ENCODE measurements at regions not wholly inside any gene's neighbourhood (a gene's known extent, or its start where the extent isn't known, plus 50 kb on each side); places are given as distances from the start of the nearest gene placed in this dataset.

- DNase-seq: no peak
These were observed 52.7 kb upstream of the ALK start for GRCh38 chr2:29974086-29974485.

GRCh38 chr2:29977284-29977683, 55.9 kb upstream of the ALK start:
- DNase-seq: no peak

DNA sequence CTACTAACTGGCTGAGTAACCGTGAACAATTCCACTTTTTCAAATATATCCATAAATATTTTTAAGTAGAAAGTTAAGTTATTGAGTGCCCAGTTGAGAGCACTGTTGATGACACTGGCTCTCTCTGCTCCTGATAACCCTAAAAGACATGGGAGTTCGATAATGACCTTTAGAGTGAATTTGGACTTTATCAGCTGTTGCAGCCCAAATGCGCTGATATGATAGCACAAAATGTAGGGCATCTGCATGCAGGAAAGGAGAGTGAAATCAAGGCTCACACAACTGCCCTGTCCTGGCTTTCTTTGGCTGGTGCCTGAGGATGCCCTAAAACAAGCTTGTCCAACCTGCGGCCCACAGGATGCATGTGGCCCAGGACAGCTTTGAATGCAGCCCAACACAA, 60.0 kb upstream of the ALK start:
- DNase-seq: no peak

DNA sequence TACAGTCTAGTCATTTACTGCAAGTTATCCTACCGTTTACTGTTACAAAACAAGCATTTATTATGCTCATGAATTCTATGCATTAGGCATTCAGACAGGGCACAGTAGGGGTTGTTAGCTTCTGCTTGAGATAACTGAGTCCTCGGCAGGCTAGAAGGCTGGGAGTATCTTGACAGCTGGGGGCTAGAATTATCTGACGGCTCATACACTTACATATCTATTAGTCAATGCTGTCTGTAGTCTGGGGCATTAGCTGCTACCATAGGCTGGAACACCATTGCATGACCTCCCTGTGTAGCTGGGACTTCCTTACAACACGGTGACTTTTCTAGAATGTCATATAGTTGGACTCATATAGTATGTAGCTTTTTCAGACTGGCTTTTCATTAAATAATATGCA, 61.9 kb upstream of the ALK start:
- no peak for DNase-seq

DNA sequence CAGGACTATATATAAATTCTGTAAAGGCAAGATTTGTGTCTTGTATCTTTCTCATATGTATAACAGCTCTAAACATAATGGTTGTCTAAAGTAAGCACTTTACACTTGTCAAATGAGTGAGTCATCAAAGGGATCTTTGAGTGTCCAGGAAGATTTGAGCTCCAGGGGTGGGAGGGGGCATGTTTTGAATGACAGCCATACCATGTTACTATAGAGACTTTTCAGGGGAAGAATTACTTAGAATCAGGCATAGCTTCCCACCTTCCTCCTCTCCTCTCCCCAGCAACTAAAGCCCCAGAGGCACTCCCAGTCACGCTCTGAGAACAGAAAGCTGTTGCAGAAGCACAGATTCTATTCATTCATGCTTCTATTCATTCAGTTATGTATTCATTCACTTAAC, 65.8 kb upstream of the ALK start:
- no peak for DNase-seq

- DNase-seq: no peak
These were observed 68.7 kb upstream of the ALK start for GRCh38 chr2:29990129-29990528.

GRCh38 chr2:29991086-29991485, 69.7 kb upstream of the ALK start:
- no peak for DNase-seq

- no peak for DNase-seq
These were observed 73.9 kb upstream of the ALK start for GRCh38 chr2:29995241-29995640.

DNA sequence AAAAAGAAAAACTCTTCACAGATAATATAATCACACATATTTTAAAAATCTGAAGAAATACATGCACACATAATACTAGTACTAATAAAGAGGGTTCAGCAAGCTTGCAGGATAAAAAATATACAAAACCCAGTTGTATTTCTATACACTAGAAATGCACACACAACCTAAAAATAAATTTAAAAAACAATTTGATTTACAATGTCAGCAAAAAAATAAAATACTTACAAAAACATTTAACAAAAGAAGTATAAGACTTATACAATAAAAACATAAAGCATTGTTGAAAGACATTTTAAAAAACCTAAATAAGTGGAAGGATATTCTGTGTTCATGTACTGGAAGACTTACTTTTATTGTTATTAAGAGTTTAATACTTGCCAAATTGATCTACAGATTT, 81.7 kb upstream of the ALK start:
- DNase-seq: no peak

DNA sequence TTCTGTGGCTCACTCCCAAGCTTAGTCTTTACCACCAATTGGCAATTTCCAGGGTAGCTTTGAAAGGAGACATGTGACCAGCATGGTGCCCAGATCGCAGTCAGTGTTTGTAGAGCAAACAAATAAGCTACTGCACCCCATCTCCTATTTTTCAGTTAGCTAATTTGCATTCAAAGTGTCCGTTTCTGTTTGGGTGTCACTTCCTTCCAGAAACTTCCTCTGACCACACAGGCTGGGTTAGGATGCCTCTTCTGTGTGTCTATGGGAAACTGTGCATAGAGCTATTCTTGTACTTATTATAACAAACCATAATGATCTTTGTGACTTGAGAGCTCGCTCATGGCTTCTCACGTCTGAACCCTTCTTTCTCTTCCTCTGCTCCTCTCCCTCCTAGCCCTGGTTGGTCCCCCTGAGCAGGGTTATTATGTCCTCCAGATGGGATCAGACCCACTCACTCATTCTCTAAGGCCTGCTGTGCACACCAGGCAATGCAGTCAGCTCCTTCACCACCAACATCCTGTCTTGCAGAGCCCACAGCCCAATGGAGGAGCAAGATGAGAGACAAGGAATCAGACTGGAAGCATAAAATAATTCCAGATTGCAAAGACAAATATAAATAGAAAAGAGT, 101.2 kb upstream of the ALK start:
- DNase-seq: no peak

DNA sequence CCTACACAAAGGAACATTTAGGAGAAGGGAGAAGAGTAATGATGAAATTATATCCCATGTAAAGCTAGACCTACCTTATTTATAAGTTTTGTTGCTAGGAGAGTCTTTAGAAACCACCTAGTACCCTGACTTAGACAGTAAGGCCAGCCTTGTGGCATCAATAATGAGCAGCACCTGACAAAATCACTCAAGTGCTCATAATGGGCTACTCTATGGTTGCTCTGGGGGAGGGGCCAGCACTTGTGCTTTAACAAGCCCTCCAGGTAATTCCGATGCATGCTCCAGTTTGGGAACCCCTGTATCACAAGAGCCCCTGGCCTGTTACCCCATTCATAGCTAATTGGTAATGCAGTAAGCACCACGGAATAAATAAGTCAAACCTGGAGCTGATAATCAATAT, 102.9 kb upstream of the ALK start:
- DNase-seq: no peak

- peak; percentile 37 to 38 for DNase-seq
These were observed 105.0 kb upstream of the ALK start for GRCh38 chr2:30026091-30027055.

GRCh38 chr2:30029804-30030203, 108.4 kb upstream of the ALK start:
- no peak for DNase-seq

DNA sequence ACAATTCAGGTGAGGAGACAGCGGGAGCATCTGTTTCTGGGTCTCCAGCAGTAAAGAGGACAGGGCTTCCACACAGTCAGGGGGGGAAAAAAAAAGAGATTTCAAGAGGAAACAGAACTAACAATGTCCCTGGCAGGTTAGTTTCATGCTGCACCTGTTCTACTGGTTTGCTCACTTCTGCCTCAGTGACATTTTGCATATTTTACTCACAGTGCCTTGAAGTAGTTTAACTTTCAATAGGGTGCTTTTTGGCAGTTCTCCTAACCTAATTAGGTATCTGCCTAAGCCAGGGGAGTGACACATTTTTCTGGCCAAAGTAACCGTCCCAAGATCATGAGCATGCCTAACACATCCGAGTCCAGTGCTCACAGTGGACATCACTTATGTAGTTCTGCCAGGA, 109.0 kb upstream of the ALK start:
- no peak for DNase-seq

DNA sequence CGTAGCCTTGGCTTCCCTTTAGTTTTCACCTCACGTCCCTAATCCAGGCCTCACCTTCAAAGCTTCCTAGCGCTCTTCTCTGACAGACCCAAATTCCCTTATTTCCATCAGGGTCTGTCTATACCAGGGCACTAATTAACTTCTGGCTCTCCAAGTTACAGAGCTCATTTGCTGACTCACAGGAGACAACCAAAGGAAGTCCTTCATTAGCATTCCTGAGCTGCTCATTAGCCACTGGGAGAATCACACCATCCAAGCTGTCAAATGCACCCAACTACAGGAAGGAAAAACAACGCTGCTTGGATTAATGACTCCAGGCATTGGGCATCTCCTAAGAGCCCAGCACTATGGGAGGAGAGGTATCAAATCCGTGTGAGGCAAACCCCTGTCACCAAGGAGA, 109.8 kb upstream of the ALK start:
- no peak for DNase-seq

GRCh38 chr2:30034052-30034775, 112.6 kb upstream of the YPEL5 start:
- DNase-seq: no peak

DNA sequence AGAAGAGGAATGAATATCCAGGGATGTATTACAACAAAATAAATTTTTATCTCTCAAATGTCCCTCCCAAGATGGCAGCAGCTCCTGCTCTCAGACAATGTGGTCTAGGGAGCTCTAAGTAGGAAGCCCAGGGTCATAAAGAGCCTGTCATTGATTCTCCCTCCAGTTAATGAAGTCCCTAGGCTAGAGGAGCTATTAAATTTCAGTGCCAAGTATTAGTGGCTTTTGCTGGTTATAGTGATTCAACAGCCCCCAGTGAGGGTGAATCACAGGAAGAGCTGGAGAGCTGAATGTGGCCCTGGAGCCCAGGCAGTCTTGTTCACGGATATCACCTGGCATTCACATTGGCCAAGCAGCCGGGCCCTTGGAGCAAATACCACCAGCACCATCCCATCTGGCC, 109.8 kb upstream of the YPEL5 start:
- DNase-seq: no peak

DNA sequence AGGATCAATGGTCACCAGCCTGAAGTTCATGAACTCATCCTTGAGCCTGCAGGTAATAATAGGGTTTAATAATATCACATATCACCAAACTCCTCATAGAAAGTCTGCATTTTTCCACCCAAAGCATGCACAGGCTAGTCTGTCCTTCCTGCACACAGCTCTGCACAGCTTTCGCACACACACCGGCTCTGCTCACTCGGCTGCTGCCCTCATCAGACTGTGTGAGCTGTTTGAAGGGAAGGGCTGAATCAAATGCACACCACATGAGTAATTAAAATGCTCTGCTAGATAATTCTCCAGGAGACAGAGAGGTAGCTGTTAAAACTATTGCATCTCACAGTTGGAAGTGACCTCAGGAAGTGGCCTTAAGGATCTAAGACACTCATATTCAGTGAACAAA, 108.4 kb upstream of the YPEL5 start:
- DNase-seq: no peak

- no peak for DNase-seq
These were observed 107.7 kb upstream of the YPEL5 start for GRCh38 chr2:30039101-30039500.

GRCh38 chr2:30040147-30040546, 106.7 kb upstream of the YPEL5 start:
- no peak for DNase-seq

DNA sequence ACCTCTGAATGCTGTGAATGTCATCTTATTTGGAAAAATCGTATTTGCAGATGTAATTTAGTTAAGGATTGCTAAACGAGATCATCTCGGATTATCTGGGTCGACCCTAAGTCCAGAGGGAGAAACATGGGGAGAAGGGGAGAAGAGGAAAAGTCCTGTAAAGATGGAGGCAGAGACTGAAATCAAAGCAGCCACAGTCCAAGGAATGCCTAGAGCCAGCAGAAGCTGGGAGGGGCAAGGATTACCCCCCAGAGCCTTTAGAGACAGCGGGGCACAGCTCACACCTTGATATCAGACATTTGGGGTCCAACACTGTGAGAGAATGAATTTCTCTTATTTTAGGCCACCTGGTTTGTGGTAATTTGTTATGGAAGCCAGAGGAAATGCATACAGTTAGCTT, 104.9 kb upstream of the YPEL5 start:
- no peak for DNase-seq

- no peak for DNase-seq
These were observed 100.4 kb upstream of the YPEL5 start for GRCh38 chr2:30046396-30046795.

DNA sequence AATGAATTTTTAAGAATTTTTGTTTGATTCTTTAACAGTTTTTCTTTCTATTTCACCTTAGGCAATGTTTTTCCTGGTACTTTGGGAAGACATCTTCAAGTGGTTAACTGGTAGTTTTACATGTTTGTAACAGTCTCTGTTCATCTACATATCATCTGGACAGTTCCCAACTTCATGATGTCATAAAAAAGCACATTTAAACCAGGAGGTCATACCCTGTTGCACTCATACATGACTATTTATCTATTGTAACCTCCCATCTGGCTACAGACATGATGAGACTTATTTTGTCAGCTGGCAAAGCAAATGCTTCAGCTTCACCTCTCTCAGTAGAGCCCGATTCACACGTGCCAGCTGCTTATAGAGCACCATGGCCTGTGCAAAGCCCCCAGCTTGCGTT, 99.8 kb upstream of the YPEL5 start:
- no peak for DNase-seq

DNA sequence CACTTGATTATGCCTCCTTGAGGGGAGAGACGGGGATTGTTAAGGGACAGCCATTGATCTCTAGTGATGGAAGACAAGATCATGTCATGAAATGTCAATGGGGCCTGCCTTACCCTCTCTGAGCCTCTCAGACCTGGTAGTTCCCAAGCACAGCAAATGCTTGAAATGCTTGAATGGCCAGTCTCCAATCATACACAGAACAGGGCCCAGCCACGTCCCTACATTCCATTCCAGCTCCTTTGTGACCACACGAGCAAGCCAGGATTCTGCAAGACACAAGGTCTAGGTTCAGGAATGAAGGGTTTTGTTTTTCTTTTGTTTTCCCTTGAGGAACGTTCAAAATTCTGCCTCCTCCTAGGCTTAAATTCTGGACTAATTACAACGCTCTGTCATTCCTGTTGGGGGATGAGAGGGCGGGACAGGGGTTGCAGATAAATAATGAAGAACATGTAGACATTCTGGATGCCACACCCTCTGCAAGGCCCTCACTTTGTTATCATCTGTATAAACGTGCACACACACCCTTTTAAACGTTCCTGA, 98.1 kb upstream of the YPEL5 start:
- DNase-seq: no peak
